GM19438 (cell line): ENCODE measurements at regions not wholly inside any gene's neighbourhood (a gene's known extent, or its start where the extent isn't known, plus 50 kb on each side); places are given as distances from the start of the nearest gene placed in this dataset.
"Not testable (repeated sequence)": the region's sequence is repeated elsewhere in the genome, so short reads cannot be mapped to it uniquely, and the experiment has no call there.

ENCODE experiments used
- ATAC-seq: cut with Tn5 transposase; IDR thresholded peaks from one replicate; pipeline ENCODE4 v1.9.1; 2021; ENCODE audit warnings: low read depth; ENCODE audit not compliant: unreplicated experiment

GRCh38 chr2:195572895-195573683, 83.9 kb upstream of the SLC39A10 start:
- ATAC-seq: no peak

GRCh38 chr2:195570329-195570728, 86.7 kb upstream of the SLC39A10 start:
- no peak for ATAC-seq

- no peak for ATAC-seq
Measured at GRCh38 chr2:195569255-195569654, 87.8 kb upstream of the SLC39A10 start.

- ATAC-seq: not testable (repeated sequence)
Measured at GRCh38 chr2:195564625-195565135, 92.3 kb upstream of the SLC39A10 start.

- ATAC-seq: no peak
Measured at GRCh38 chr2:195563857-195564512, 93.0 kb upstream of the SLC39A10 start.

GRCh38 chr2:195562570-195563566, 94.2 kb upstream of the SLC39A10 start:
- no peak for ATAC-seq

GRCh38 chr2:195561116-195561921, 95.7 kb upstream of the SLC39A10 start:
- ATAC-seq: peak; percentile 42

- no peak for ATAC-seq
Measured at GRCh38 chr2:195560209-195560895, 96.7 kb upstream of the SLC39A10 start.

GRCh38 chr2:195559431-195559914, 97.6 kb upstream of the SLC39A10 start:
- ATAC-seq: peak; percentile 74

GRCh38 chr2:195555971-195556370, 101.1 kb upstream of the SLC39A10 start:
- ATAC-seq: no peak

- no peak for ATAC-seq
Measured at GRCh38 chr2:195552581-195552980, 104.4 kb upstream of the SLC39A10 start.

GRCh38 chr2:195548198-195548940, 108.7 kb upstream of the SLC39A10 start:
- ATAC-seq: no peak

- not testable (repeated sequence) for ATAC-seq
Measured at GRCh38 chr2:195547268-195547840, 109.7 kb upstream of the SLC39A10 start.

GRCh38 chr2:195545811-195546210, 111.2 kb upstream of the SLC39A10 start:
- no peak for ATAC-seq

GRCh38 chr2:195543902-195544894, 112.8 kb upstream of the SLC39A10 start:
- ATAC-seq: peak; percentile 98

GRCh38 chr2:195543063-195543462, 114.0 kb upstream of the SLC39A10 start:
- no peak for ATAC-seq

GRCh38 chr2:195542067-195542466, 115.0 kb upstream of the SLC39A10 start:
- ATAC-seq: no peak
